ENCODE measurements at regions not wholly inside any gene's neighbourhood (a gene's known extent, or its start where the extent isn't known, plus 50 kb on each side); places are given as distances from the start of the nearest gene placed in this dataset.

GRCh38 chr6:167475947-167476346 lies 151.1 kb downstream of the TTLL2 start:
- Histone ChIP-seq H3K36me3 (ENCODE audit: control insufficient read depth, insufficient read depth, low read length) (no peaks in the 10 kb centered on the region), H3K4me3 (no peak overlapping the region), H3K9me3 (replicated peaks; ENCODE audit: control insufficient read depth, insufficient read depth, low read depth, low read length) (no peaks in the 10 kb centered on the region), H3K4me2 (ENCODE audit: insufficient read depth, low read length) (no peak overlapping the region), H3K27ac (ENCODE audit: extremely low read depth, low read depth, low read length) (no peak overlapping the region), H3K9me1 (ENCODE audit: control insufficient read depth, insufficient read depth, low read length) (no peaks in the 10 kb centered on the region), H3K79me2 (ENCODE audit: control insufficient read depth, insufficient read depth, low read length) (no peaks in the 10 kb centered on the region), H2AFZ (ENCODE audit: low read depth, low read length) (no peak overlapping the region), H3K27me3 (ENCODE audit: control insufficient read depth in 2 of 2, insufficient read depth in 2 of 2, low read length in 2 of 2) (peaks cover 20 to 62% of the 10 kb centered on the region in 2 experiments; a peak in 4 of 5 replicates), H3K4me1 (replicated peaks in 1 of 2; ENCODE audit: control insufficient read depth in 2 of 2, insufficient read depth in 2 of 2, low read length in 2 of 2) (no peaks in the 10 kb centered on the region), H3K9ac (ENCODE audit: insufficient read depth in 1 of 2, low read depth in 2 of 2, low read length in 2 of 2) (no peak overlapping the region; a peak in 1 of 4 replicates), H4K20me1 (replicated peaks; ENCODE audit: control insufficient read depth, insufficient read depth, low read length) (0 out of 2 replicates have a peak, but pooled peaks cover 2% of the 10 kb centered on the region)
- in situ Hi-C loops (cut with MboI) = no loop called here
- WGBS (ENCODE audit: insufficient coverage, low coverage, missing lambda C conversion rate) = 0% methylated on average over 9 of the region's 9 CpGs
- intact Hi-C loops (cut with micrococcal nuclease) = no loop called here
- no peak for FAIRE-seq
- CTCF ChIA-PET (ENCODE audit: low intra/inter-chr PET ratio) = no interaction called here
- DNase-seq (ENCODE audit: extremely low read depth in 1 of 4, low spot score in 3 of 4) = no peak
- no TSS peak for BruUV-seq (replicated peaks)
- POLR2A ChIA-PET = no interaction called here
- ATAC-seq = no peak
- TF ChIP-seq DIDO1 (tag; IDR thresholded peaks at IDR 0.05; ENCODE audit: low read depth) (no peak), ZNF24 (IDR thresholded peaks at IDR 0.05) (no peak), CREM (IDR thresholded peaks at IDR 0.05; ENCODE audit: low read depth) (no peak), ZNF408 (CRISPR knock-in tag; IDR thresholded peaks at IDR 0.05; ENCODE audit: low read depth) (no peak), MEF2A (IDR thresholded peaks at IDR 0.05; ENCODE audit: control insufficient read depth, low read depth, low read length) (no peak), RFX5 (IDR thresholded peaks at IDR 0.05; ENCODE audit: low read depth, low read length) (no peak)

- H3K4me3 ChIP-seq = no peak overlapping the region
- in situ Hi-C loops (cut with MboI) = no loop called here
Observed at GRCh38 chr6:167476844-167477595, 152.1 kb downstream of the TTLL2 start.

More at GRCh38 chr6:167476844-167477595, 152.1 kb downstream of the TTLL2 start:
- DNase-seq (ENCODE audit: extremely low read depth in 1 of 4, low spot score in 3 of 4) = no peak
- intact Hi-C loops (cut with micrococcal nuclease) = no loop called here
- Histone ChIP-seq H3K27me3 (ENCODE audit: control insufficient read depth in 2 of 2, insufficient read depth in 2 of 2, low read length in 2 of 2) (peaks cover 20 to 54% of the 10 kb centered on the region in 2 experiments; a peak in 4 of 5 replicates), H3K36me3 (ENCODE audit: control insufficient read depth, insufficient read depth, low read length) (no peaks in the 10 kb centered on the region), H3K4me1 (replicated peaks in 1 of 2; ENCODE audit: control insufficient read depth in 2 of 2, insufficient read depth in 2 of 2, low read length in 2 of 2) (no peaks in the 10 kb centered on the region), H3K9me1 (ENCODE audit: control insufficient read depth, insufficient read depth, low read length) (no peaks in the 10 kb centered on the region), H4K20me1 (replicated peaks; ENCODE audit: control insufficient read depth, insufficient read depth, low read length) (0 out of 2 replicates have a peak, but pooled peaks cover 2% of the 10 kb centered on the region), H3K4me2 (ENCODE audit: insufficient read depth, low read length) (no peak overlapping the region), H3K9me3 (replicated peaks; ENCODE audit: control insufficient read depth, insufficient read depth, low read depth, low read length) (no peaks in the 10 kb centered on the region), H2AFZ (ENCODE audit: low read depth, low read length) (no peak overlapping the region), H3K27ac (ENCODE audit: extremely low read depth, low read depth, low read length) (no peak overlapping the region), H3K79me2 (ENCODE audit: control insufficient read depth, insufficient read depth, low read length) (no peaks in the 10 kb centered on the region), H3K9ac (ENCODE audit: insufficient read depth in 1 of 2, low read depth in 2 of 2, low read length in 2 of 2) (no peak overlapping the region)
- no TSS peak for BruUV-seq (replicated peaks)
- ChIA-PET CTCF (ENCODE audit: low intra/inter-chr PET ratio) (no interaction called here), POLR2A (interaction anchor here (0.9 kb wide), 1 partner anchor 20 kb away, joined by 3 read pairs; no protein-coding TSS in a partner anchor)
- no peak for ATAC-seq
- under 1% methylated on average over 14 of the region's 16 CpGs for WGBS (ENCODE audit: insufficient coverage, low coverage, missing lambda C conversion rate)
- no peak for FAIRE-seq
- TF ChIP-seq TRIM24 (IDR thresholded peaks at IDR 0.05) (no peak), POU5F1 (IDR thresholded peaks at IDR 0.05; ENCODE audit: borderline replicate concordance, low read depth, low read length, partially characterized antibody) (no peak), RBM17 (IDR thresholded peaks at IDR 0.05; ENCODE audit: borderline replicate concordance, low read depth, low read length) (no peak), ZNF23 (CRISPR knock-in tag; IDR thresholded peaks at IDR 0.05) (no peak), C11orf30 (IDR thresholded peaks at IDR 0.05; ENCODE audit: low read depth) (no peak)
- TF ChIP-seq, protein P1, sequence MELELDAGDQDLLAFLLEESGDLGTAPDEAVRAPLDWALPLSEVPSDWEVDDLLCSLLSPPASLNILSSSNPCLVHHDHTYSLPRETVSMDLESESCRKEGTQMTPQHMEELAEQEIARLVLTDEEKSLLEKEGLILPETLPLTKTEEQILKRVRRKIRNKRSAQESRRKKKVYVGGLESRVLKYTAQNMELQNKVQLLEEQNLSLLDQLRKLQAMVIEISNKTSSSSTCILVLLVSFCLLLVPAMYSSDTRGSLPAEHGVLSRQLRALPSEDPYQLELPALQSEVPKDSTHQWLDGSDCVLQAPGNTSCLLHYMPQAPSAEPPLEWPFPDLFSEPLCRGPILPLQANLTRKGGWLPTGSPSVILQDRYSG (tag; conservative IDR thresholded peaks at IDR 0.05; ENCODE audit: low read depth) = no peak
